CD4-positive, alpha-beta T cell treated with Interleukin-17A for 1 hour (primary cell): ENCODE measurements at regions not wholly inside any gene's neighbourhood (a gene's known extent, or its start where the extent isn't known, plus 50 kb on each side); places are given as distances from the start of the nearest gene placed in this dataset.

Experiments used
- DNase-seq: peaks from one replicate; pipeline ENCODE4 v3.0.0-alpha.2; 2020

DNA sequence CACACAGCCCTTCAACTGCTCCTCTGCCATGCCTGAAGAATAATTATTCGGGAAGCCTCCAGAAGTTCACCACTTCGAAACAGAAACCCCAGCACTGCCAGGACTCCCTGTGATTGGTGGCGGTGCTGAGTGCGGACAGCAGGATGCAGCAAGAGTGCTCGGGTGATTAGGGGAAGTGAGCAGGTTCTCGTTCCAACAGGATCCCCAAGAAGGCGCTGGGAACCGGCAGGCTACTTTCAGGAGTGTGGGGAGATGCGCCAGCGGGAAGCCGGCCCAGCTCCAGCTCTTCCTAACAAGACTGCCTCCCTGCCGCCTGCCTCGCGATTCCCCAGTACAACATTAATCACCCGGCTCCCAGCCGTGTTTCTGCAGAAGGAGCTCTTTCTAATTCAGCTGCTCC, 630.2 kb downstream of the BRD1 start:
- DNase-seq: no peak

DNA sequence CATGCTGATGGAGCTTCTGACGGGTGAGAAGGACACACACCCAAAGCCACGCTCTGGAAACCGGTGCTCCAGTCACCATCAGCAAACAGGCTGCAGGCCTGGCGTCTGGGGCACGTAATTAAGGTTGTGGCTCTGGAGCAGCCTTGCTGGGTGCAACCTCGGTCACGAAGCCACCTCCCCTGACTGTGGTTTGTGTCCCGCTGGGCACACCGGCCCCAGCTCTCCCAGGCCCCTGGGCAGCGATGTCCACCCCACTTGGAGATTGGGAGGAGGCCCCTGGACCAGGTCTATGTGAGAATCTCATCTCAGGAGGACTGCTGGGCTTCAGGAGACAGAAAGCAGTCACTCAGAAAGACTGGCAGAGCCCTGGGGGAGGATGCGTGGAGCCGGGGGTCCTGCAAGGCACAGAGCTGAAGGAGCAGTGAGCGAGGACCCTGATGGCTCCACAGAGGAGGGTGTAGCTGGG, 631.6 kb downstream of the BRD1 start:
- DNase-seq: no peak

DNA sequence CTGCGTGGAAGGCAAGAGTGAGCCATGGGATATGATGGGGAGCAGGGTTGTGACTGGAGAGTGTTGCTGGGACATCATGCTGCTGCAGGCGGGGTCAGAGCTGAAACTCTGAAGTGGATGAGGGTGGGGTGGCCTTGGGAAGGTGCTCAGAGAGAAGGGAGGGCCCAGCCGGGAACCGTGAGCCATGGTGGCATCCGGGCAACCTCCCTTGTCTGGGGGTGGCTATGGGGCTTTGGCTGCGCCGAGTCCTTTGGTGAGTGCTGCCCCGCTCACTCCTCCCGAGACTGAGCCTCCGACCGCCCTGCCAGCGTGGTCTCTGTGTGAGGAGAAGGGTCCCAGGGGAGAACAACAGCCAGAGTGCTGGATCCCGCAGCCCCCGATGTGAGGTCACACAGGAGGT, 632.0 kb downstream of the BRD1 start:
- no peak for DNase-seq

DNA sequence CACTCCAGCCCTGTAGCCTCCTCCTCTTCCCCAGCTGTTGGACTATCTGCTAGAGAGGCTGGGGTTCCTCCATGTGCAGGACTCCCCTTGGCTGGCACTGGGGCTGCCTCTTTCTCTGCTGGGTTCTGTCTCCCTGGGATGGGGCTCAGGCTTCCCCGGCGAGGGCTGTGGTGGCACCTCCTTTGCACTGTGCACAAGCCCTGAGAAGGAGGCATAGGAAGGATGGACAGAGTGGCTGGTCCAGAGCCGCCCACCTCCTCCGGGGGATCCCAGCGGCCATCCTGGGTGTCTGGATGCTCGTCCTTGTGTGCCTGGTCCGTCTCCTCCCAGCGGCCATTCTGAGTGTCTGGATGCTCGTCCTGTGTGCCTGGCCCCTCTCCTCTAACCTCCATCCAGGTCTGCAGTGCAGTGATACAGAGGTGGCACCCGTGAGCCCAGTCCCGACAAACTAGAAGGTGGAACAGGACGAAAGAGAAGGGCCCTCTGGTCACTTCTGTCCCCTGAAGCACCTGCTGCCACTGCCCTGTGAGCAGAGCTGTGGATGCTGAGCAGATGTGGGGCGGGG, 633.7 kb downstream of the BRD1 start:
- DNase-seq: no peak

DNA sequence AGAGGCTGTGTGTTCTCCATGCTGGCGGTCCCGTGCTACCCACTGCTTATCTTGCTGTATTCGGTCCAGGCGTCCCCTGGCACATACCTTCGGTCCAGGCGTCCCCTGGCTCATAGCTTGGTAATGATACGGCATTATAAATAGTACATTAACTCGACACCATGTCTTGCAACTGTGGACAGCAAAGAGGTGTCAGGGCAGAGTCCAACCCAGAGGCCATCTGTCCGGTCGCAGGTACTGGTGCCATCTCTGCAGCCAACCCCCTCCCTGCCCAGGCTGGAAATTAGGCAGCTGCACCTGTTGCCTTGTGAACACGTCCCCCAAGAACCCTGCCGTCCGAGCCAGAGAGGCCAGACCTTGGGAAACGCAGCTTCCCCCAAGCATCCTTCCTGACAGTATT, 634.3 kb downstream of the BRD1 start:
- no peak for DNase-seq

DNA sequence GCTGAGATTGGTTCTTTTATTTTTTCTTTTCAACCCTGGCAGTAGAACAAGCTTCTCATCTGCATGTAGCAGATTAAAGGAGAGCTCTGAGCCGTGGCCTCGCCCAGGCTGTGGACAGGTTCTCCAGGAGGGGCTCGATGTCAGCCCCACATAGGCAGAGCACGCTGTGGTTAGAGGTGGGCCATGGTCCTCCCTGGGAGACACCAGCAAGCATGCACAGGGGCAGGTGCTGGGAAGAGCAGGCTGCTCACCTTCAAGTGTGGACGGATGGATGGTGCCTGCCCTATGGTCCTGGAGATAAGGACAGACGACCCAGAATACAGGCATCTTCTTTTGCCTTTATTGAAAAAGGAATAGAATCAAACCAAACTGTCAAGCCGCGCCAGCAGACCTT, 634.8 kb downstream of the BRD1 start:
- no peak for DNase-seq

DNA sequence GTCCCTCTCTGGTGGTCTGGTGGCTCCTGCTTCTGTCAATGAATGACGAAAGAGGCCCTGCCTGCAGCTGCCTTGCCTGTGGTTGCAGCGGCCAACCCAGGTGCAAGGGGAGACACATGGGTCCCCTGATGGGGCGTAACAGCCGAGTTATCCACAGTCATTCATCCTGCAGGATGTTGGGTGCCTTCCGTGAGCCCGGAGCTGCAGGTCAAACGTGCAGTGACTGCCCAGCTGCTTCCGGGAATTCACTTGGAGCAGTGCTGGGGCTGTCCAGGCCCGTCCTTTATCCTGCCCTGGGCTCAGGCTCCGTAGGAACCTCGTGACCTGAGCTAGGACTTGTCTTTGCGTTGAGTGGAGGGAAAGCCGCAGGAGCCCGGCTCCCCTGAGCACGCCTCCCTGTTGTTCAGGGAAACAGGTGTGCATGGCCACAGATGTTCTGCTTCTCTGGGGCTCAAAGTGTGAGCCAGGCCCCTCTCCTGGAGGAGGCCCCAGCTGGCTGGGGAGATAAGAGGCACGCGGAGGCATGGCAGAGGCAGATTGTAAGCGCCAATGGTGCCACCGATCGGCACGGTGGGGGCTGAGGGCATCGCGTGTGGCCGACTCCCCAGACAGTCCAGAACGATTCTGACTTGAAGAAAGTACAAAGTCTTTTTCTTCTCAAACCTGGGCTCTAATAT, 635.4 kb downstream of the BRD1 start:
- DNase-seq: no peak

DNA sequence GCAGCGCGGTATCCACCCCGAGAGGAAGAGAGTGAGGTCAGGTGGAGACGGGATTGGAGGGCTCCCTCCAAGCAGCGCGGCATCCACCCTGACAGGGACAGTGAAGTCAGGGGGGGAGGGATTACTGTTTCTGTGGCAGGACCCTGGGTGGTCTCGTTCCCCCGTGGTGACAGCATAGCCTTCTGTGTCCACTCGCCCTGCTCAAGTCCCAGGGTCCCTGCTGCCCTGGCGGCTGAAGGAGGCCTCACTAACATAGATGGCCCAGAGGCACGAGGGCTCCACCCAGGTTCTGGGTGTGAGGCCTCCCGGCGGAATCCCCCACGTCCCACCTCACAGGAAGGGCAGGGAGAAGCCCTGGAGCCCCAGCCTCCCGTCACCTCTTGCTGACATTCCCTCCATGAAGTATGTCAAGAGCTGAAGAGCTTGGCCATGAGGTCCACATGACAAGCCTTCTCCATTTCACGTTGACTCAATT, 636.1 kb downstream of the BRD1 start:
- no peak for DNase-seq

DNA sequence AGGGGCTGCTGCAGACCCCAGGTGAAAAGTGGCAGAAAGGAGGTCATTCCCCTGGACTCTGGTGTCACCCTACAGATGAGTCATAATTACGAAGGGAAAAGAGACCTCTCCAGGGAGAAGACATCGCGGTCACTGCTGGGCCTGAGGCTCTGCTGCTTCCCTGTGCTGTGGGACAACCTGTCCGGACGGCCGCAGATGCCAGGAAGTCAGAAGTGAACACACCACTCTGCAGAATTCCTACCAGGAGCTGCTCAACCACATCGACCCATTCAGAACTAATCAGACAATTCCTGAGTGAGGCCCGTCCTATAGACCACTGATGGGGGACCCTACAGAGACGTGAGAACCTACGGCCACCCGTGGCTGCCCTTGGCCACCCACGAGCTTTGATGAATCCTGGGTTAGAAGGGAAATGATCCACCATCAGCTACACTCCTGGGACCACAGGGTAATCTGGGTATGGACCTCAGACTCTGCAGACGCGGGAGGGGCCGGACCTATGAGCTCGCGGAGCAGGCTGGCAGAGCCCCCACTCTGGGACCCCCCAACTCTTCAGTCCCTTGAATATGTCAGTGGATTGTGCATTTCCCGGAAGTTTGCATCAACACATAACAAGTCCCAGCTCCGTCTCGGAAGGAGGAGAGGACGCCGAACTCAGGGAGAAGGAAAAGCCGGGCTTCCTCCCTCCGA, 636.7 kb downstream of the BRD1 start:
- DNase-seq: no peak

DNA sequence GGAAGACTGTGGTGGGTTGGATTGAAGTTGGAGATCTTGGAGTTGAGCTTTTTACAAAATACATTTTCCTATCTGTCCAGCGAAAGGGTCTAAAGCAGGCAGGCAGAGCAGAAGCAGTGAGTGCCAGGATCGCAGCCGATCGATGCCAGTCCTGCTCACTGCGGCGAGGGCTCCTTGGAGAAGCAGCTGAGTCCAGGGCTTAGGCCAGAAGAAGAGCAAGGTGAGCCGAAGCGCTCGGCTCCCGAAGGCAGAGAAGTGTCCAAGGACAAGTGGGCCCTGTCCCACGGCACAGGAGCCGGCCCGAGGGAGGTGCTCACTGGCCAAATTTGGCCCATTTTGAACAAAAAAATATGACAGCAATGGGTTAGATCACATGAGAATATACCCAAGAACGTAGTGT, 637.8 kb downstream of the BRD1 start:
- no peak for DNase-seq

DNA sequence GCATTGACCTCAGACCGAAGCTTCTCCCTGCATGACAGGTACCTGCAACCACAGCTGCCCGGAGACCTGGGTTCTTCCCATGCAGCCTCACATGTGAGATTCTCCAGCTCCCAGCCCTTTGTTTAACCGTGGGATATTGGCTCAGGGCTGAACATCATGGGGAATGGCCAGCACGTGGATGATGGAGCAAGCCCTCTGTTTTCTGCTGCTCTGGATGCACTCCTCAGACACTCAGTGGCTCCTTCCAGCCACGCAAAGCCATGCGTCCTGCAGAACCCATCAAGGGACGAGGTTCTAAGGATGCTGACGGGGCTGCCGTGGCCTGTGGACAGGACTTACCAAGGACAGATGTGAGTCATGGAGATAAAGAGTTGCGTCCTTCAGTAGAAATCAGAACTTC, 639.1 kb downstream of the BRD1 start:
- no peak for DNase-seq

DNA sequence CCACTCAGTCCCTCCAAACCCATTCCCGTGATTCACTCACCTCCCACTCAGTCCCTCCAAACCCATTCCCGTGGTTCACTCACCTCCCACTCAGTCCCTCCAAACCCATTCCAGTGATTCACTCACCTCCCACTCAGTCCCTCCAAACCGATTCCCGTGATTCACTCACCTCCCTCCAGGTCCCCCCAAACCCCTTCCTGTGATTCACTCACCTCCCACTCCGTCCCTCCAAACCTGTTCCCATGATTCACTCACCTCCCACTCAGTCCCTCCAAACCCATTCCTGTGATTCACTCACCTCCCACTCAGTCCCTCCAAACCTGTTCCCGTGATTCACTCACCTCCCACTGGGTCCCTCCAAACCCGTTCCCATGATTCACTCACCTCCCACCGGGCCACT, 639.6 kb downstream of the BRD1 start:
- DNase-seq: no peak

DNA sequence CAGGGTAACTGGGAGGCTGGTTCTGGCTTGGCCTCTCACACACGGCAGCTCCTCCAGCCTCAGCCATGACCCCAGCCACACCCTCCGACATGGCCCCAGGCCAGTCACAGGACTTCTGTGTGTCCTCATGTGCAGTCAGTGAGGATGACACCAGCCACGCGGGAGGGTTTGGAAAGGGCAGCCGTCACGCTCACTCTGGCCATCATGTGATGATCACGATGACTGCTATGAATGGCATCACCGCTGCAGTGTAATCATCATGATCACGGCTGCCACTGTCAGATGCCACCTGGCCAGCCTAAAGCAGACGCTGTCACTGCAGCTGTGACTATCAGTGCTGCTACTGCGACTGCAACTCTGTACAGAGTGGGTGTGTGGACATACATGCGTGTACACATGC, 640.9 kb downstream of the BRD1 start:
- DNase-seq: no peak

DNA sequence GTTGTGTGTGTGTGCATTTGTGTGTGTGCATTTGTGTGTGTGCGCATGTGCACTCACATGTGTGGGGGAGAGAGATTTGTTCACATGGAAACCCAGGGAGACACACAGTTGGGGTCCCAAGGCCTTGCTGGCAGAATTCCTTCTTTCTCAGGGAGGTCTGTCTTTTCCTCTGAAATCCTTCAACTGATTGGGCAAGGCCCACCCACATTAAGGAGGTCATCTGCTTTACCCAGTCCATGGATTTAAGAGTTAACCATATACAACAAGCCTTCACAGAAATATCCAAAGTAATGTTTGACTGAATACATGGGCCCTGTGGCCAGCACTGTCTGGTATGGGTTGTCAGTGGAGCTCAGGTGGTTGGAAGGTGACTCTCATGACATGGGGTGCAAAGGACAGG, 641.4 kb downstream of the BRD1 start:
- DNase-seq: no peak

DNA sequence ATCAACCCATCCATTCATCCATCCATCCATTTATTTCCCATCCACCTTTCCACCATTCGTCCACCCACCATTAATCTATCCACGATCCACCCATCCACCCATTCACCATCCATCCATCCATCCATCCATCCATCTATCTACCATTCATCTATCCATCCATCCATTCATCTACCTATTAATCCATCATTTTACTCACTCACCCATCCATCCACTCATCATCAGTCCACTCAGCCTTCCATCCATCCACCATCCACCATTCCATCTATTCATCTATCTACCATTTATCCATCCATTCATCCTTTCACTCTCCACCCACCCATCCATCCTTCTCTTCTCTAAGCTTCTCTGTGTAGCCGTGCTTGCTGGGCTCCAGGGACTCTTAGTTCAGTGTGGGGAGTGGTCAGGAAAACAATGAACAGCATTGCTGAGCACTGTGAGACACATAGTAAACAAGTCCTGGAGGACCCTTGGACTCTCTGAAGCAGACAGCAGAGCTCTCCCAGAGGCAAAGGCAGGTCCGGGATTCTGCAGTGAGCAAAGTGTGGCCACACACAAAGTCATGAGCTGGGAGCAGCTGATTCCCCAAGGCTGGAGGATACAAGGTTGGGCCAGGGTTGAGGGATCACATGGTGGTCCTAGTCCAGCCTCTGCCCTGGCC, 642.2 kb downstream of the BRD1 start:
- DNase-seq: no peak

DNA sequence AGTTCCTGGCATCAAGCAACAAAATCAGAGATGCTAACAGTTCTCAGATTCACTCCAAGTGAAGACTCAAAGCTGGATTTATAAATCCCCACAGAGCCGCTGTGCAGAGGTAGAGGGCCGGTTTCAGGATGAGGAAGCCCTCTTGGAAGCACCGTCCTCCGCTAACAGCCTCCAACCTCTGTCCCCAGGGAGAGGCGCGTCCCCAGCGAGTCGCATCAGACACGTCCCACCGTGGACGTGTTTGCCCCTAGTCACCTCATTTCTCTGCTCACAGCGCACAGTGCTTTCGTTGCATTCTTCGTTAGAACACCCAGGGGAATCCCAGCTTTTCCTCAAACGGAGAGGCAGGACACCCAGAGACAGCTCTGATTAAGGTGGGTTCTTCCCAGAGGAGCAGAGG, 642.9 kb downstream of the BRD1 start:
- DNase-seq: no peak

DNA sequence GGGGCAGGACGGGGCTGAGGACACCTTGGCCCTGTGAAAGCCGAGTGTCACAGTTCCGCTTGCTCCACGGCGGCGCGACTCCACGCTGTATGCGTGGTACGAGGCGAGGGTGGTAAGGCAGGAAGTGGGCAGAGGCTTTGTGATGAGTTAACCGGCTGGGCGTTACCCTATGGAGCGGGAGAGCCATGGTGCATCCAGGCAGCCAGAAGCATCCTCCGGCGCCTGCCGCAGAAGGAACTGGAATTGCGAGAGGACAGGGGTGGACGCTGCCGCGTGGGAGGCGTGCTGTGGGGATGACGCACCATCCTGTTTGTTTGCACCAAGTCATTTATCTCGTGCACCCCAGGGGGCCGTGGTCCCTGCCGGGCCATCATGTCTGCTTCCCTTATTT, 643.9 kb downstream of the BRD1 start:
- no peak for DNase-seq

DNA sequence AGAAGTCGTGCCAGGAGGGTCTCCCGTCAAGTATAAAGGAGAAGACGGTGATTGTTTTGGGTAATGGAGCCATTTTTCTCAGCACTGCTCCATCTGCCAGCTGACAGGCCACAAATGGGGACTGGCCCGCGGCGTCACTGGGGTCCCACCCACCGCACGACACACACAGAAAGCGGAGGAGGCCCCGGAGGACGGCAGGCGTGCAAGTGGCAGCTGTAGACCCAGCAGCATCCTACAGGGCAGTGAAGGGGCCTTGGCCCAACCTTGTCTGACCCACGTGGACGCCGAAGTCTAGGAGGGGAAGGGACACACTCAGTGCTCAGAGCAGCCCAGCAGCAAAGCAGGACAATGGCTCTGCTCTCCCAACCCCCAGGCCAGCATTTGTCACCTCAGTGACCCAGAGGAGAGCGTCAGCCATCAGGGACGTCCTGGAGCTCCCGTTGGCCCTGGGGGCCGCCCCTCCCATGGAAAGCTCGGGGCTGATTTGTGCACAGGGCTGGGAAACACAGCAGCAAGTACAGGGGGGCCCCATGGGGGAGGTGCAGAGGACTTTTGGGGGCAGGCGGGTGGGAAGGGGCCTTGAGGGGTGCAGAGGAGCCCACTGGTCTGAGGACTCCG, 644.4 kb downstream of the BRD1 start:
- no peak for DNase-seq

DNA sequence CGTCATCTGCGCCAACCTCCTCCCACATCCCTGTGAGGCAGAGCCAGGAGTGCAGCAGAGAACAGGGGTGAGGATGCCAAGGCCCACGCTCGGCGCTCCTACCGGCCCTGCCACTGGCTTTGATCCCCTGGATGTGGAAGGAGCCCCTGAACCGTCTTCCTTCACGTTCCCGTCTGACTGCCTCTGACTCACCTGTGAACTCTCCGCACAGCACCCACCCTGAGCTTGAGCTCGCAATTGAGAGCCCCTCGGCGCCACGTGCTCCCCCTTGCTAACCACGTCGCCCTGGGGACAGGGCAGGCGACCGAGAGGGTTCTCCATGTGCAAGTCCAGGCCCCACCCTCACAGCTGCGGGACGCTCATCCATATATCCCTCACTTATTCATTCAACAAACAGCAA, 645.3 kb downstream of the BRD1 start:
- no peak for DNase-seq

DNA sequence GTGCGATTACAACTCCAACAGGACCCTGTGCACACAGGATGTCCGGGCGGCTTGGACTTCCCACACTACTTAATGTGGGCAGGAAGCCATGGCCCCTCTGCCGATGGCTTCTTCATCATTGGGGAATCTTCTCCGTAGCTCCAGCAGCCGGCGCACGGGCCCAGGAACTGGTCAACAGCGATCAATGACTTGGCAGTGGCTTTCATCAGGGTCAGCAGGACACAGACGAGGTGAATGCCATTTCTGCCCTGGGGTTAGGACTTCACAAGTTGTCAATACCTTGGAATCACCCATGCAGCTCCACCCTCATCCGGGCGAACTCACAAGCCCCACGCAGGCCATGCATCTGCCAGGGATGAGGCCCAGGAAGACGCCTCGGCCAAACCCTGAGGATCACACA, 645.7 kb downstream of the BRD1 start:
- no peak for DNase-seq

DNA sequence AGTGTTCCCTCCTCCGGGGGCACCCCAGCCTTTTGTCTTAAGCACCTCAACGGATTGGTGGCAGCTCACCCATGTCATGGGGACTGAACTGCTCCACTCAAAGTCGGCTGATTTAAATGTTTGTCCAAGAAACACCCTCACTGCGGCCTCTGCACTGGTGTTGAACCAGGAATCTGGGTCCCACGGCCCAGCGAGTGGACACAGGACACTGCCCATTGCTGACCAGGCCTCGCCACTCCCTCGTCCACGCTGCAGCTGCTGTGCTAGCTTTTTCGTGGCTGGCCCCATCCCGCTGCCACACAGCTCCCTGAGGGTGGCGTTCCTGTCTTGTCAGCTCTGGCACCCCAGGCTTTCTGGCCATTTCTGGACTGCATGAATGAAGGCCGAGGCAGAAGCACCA, 646.2 kb downstream of the BRD1 start:
- no peak for DNase-seq

DNA sequence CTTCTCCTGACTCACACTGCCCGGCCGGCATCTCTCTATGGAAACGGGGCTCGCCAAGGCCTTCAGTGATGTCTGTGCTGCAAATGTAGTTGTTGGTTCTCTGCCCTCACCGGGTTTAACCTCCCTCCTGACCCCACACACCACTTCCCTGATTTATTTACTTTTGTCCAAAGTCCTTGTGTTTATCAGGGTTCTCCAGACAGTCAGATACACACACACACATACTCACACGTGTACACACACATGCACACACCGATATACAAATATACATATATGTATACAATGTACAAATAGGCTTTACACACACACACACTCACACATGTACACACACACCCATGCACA, 647.0 kb downstream of the BRD1 start:
- no peak for DNase-seq

DNA sequence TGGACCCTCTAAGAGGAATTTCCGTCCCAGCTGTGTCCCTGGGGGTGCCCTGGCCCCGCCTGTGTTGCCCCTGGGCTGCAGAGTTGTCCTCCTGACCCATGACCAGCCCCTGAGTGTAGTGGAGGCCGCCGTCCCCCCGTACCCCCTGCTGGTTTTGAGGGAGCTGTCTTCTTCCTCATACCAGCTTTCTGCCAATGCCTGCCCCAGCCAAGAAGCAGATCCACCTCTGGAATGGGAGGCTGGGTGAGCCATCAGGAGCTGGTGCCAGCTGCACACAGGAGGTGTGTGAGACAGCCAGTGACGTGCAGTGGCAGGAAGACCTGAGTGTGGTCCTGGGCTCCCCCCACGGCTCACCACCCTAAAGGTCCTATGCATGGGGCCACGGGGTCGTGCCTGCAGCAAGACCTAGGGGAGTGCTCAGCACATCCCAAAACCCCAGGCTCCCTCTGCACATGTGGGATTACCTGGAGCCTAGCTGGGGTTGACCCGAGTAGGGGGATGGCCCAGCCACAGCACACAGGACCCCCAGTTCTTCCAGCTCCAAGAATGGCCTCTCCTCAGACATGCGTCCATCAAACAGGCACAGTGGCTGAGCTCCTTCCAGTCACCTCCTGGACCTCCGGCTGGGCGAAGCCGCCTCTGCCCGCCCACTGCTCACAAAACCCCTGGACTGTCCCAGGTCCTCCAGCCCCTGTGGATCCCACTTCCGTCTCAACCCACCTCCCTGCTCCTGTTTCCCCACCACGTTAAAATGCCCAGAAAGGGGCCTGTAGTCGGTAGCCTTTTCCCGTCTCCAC, 647.6 kb downstream of the BRD1 start:
- DNase-seq: no peak
